HEK293T (cell line): ENCODE measurements at regions not wholly inside any gene's neighbourhood (a gene's known extent, or its start where the extent isn't known, plus 50 kb on each side); places are given as distances from the start of the nearest gene placed in this dataset.

Experiments
- ARNT ChIP-seq: fragments of 450-650 bp; IDR thresholded peaks from 2 replicates; pipeline ENCODE4 v1.6.1; 2017; ENCODE audit warnings: mild to moderate bottlenecking
- NFRKB ChIP-seq: fragments of 450-650 bp; IDR thresholded peaks from 2 replicates; pipeline ENCODE4 v1.6.1; 2016; ENCODE audit warnings: mild to moderate bottlenecking, moderate library complexity

DNA sequence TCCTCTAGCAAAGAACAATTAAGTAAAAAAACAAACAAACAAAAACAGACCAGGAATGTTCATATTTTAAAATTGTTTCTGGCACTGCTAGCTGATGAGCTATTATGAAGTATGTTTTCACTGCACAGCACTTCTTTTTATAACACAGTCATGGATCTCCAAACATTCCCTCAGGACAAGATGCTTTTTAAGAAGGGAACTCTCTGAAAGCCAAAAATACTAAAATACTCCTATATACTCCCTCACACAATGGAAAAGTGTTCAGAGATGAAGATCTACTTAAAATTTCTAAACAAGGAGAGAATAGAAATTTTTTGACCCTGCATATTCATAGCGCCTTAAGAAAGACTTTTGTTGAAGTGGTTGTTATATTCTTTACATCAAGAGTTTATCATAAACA lies 926.8 kb downstream of the DIAPH3 start:
- TF ChIP-seq NFRKB (no peak), ARNT (no peak)
